ENCODE measurements at regions not wholly inside any gene's neighbourhood (a gene's known extent, or its start where the extent isn't known, plus 50 kb on each side); places are given as distances from the start of the nearest gene placed in this dataset.
A peak's percentile ranks its signal among the peaks of the same experiment; 100 is the strongest.
"Not testable (repeated sequence)": the region's sequence is repeated elsewhere in the genome, so short reads cannot be mapped to it uniquely, and the experiment has no call there.

DNA sequence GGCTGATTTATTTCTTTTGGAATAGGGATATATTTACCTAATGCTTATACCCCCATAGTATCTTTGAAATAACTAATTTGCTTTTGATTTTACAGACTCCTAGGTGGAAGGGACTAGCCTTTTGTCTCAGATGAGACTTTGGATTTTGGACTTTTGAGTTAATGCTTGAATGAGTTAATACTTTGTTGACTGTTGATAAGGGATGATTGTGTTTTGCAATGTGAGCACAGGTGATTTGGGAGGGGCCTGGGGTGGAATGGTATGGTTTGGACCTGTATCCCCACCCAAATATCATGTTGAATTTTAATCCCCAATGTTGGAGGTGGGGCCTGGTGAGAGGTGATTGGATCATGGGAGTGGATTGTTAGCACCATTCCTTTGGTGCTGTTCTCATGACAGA is 117.4 kb upstream of the ZC4H2 start:
- Mint-ChIP-seq H3K4me3 (no peak overlapping the region), H3K27ac (no peak overlapping the region), H3K36me3 (peaks cover 62% of the 10 kb centered on the region), H3K9me3 (peaks cover 18% of the 10 kb centered on the region), H3K27me3 (no peaks in the 10 kb centered on the region), H3K4me1 (no peaks in the 10 kb centered on the region)
- no peak for ATAC-seq

DNA sequence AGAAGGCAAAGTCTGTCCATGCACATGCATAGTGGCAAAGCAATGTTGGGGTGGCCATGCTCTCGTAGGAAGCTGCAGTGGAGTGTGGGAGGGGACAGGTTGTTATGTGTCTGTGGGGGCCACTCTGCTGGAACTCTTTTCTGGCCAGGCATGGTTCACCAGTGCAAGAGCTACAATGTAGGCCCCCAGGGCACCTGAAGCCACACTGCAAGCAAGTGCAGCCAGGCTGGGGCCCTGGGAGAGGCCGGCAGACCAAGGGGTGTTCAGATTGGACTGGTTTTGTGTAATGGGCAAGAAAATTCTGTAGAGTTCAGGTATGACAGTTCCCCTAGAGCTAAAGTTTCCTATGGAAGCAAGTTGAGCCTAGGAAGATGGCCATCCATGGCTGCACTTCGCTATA is 97.0 kb upstream of the ZC4H2 start:
- Mint-ChIP-seq H3K27me3 (no peaks in the 10 kb centered on the region), H3K9me3 (peaks cover 22% of the 10 kb centered on the region), H3K27ac (no peak overlapping the region), H3K4me1 (peaks cover 6% of the 10 kb centered on the region), H3K36me3 (peaks cover 100% of the 10 kb centered on the region), H3K4me3 (no peak overlapping the region)
- no peak for ATAC-seq

DNA sequence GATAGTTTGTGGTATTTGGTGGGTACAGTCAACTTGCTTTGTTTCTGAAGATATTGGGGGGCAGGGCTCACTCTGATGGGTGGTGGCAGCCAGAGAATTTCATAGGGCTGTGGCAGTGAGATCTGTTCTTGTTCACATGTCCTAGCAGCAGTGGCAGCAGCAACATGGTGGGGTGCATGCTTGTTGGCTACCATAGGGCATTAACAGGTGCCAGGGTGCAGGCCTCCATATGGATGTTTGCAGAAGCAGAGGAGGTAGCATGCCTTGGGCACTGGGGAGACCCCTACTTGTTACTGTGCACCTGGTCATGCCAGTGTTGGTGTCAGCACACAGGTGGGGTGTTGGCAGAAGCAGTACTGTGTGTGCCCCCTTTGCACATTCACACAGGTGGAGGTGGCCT is 96.3 kb upstream of the ZC4H2 start:
- H3K36me3 Mint-ChIP-seq: peaks cover 100% of the 10 kb centered on the region
- H3K9me3 Mint-ChIP-seq: peaks cover 20% of the 10 kb centered on the region

DNA sequence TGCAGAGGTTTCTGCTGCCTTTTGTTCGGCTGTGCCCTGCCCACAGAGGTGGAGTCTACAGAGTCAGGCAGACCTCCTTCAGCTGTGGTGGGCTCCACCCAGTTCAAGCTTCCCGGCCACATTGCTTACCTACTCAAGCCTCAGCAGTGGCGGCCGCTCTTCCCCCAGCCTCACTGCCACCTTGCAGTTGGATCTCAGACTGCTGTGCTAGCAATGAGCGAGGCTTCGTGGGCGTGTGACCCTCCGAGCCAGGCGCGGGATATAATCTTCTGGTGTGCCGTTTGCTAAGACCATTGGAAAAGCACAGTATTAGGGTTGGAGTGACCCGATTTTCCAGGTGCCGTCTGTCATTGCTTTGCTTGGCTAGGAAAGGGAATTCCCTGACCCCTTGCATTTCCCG is 82.4 kb upstream of the ZC4H2 start:
- H3K36me3 Mint-ChIP-seq: peaks cover 68% of the 10 kb centered on the region
- not testable (repeated sequence) for H3K27ac Mint-ChIP-seq

More for the DNA sequence above, 96.3 kb upstream of the ZC4H2 start:
- H3K27ac Mint-ChIP-seq: no peak overlapping the region
- no peak for ATAC-seq
- no peaks in the 10 kb centered on the region for H3K4me1 Mint-ChIP-seq
- H3K27me3 Mint-ChIP-seq: no peaks in the 10 kb centered on the region
- H3K4me3 Mint-ChIP-seq: no peak overlapping the region

DNA sequence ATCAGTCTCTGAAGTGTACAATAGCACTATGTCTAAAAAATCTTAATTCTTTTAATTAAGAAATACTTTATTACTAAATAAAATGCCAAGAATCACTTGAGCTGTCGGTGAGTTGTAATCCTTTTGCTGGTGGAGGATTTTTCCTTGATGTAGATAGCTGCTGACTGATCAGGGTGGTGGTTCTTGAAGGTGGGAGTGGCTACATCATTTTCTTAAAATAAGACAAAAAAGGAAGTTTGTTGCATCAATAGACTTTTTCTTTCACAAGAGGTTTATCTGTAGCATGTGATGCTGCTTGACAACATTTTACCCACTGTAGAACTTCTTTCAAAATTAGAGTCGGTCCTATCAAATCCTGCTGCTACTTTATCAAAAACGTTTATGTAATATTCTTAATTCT is 68.8 kb upstream of the ZC4H2 start:
- H3K36me3 Mint-ChIP-seq: peaks cover 38% of the 10 kb centered on the region
- H3K27ac Mint-ChIP-seq: no peak overlapping the region
- H3K4me1 Mint-ChIP-seq: peaks cover 6% of the 10 kb centered on the region
- H3K9me3 Mint-ChIP-seq: peaks cover 5% of the 10 kb centered on the region
- H3K27me3 Mint-ChIP-seq: no peaks in the 10 kb centered on the region
- no peak overlapping the region for H3K4me3 Mint-ChIP-seq
- ATAC-seq: no peak

More for the DNA sequence above, 82.4 kb upstream of the ZC4H2 start:
- not testable (repeated sequence) for H3K9me3 Mint-ChIP-seq, H3K27me3 Mint-ChIP-seq, H3K4me1 Mint-ChIP-seq, H3K4me3 Mint-ChIP-seq, ATAC-seq

DNA sequence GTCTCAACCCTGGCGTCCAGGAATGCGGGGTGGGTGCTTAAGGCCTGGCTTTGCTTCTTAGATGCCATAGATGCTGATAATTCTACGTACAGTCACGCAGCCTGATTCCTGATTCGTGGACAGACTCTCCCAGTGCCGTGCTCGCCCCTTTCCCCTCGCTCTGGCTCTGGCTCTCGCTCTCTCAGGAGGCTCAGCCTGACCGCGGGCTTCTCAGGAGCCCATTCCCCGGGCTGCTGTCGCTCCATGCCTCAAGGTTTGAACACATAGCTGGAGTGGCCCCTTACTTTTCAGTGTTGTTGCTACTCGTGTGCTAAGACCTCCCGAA is 59.2 kb upstream of the ZC4H2 start:
- H3K9me3 Mint-ChIP-seq: no peaks in the 10 kb centered on the region
- peak; percentile 68 for ATAC-seq
- no peaks in the 10 kb centered on the region for H3K27me3 Mint-ChIP-seq
- H3K27ac Mint-ChIP-seq: peak overlapping the region; percentile 96
- peak overlapping the region; percentile 95 for H3K4me3 Mint-ChIP-seq
- H3K36me3 Mint-ChIP-seq: peaks cover 6% of the 10 kb centered on the region
- peaks cover 12% of the 10 kb centered on the region for H3K4me1 Mint-ChIP-seq

DNA sequence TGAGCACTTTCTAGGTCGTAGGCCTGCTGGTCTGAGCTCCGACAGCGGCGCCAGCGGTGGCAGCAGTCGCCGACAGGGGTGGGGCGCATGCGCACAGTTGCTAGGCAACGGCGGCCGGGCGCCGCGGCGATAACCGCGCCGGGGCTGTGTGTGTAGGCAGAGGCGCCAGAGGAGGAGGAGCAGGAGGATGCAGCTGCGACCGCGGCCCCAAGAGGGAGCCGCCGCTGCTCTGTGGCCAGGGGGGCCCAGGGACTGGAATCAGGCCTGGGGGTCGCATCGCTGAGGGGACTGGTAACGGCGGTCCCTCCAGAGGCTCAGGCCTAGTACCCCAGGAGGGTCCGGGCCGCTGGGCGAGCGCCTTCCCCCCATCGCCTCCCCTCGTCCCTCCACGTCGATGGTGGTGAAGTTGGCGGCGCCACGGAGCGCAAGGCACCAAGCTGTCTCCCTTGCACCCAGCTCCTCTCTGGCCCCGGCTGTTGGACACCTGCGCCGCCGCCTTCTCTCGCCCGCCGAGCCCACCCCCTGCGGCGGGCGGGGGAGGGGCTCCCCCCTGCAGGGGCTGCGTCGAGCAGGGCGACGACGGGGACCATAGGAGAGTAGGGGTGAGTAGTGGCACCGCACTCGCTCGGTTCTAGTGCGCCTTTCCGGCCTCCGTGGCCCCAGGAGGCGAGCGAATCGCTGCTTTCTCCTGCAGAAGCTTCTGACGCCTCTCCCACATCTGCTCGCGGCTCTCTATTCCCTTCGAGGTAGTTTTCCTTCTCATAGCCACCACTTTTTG is 58.6 kb upstream of the ZC4H2 start, which contains the start of gene ZC3H12B:
Gene ZC3H12B, plus strand, starts transcription at position 159 of the 778 bp plus-strand sequence.
- no peaks in the 10 kb centered on the region for H3K9me3 Mint-ChIP-seq
- peaks cover 6% of the 10 kb centered on the region for H3K36me3 Mint-ChIP-seq
- ATAC-seq: peak; percentile 98
- peak within 1 kb of the TSS; percentile 96 for H3K27ac Mint-ChIP-seq
- H3K4me1 Mint-ChIP-seq: peaks cover 12% of the 10 kb centered on the region
- no peaks in the 10 kb centered on the region for H3K27me3 Mint-ChIP-seq
- H3K4me3 Mint-ChIP-seq: peak within 1 kb of the TSS; percentile 95

DNA sequence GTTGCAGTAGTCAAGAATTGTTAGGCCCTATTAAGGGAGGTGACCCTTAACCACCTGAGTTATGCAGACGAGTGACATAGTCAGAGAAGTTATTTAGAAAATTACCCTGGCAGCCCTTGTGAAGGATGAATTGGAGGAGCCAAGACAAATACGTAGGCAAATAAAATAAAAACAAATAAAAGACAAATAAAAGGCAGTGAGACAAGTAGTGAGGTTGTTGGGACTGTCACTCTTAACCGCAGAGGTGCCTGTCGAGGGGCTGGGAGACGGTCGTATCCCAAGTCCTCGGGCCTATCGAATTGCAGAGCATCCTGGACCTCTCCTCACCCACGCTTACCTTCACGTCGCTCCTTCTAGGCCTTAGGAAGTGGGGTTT is 58.0 kb upstream of the ZC4H2 start:
- Mint-ChIP-seq H3K36me3 (peaks cover 10% of the 10 kb centered on the region), H3K27me3 (no peaks in the 10 kb centered on the region), H3K9me3 (no peaks in the 10 kb centered on the region), H3K4me1 (peaks cover 12% of the 10 kb centered on the region), H3K27ac (peak overlapping the region; percentile 96), H3K4me3 (peak overlapping the region; percentile 95)
- no peak for ATAC-seq

All from stimulated activated memory B cell treated with anti-CD40 and anti-IgM and Interleukin-4, amounts not matched to agents 10 μg/mL and 1 μg/mL and 100 μg/mL, for 72 hours (primary cell).